ENCODE measurements at regions not wholly inside any gene's neighbourhood (a gene's known extent, or its start where the extent isn't known, plus 50 kb on each side); places are given as distances from the start of the nearest gene placed in this dataset.
A peak's percentile ranks its signal among the peaks of the same experiment; 100 is the strongest.

DNA sequence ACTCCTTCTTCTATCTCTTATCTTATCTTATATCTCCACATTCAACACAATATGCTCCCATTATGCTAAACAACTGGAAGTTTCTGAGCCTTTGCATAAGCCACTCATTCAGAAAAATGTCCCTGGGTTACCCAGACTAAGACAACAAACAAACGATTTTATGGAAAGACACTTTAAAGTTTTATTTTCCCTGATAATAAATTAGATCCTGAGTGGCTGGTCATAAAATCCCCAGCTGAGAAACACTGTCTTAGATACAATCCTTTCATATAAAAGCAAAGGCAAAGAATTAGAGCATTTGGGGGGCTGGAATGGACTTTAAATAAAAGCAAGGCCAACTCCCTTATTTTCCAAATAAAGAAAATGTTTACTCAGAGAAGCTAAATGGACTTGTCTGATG lies 322.3 kb downstream of the GBE1 start:
- DNase-seq: no peak

DNA sequence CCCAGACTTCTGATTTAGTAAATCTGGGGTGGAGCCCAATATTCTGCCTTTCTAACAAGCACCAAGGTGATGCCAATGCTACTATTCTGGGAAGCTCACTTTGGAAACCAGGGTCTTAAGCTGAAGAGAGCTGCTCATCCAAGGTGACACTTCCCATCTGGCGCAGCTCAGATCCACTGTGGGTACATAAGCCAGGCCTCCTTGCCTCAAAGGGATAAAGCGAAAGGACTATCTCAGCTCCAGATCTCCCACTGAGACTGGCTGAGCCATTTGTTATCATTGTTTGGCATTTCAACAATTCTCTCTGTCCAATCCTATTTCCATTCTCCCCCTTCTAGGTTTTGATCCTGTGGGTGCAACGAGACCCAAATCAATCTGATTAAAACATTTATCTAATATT lies 323.8 kb downstream of the GBE1 start:
- DNase-seq: no peak

DNA sequence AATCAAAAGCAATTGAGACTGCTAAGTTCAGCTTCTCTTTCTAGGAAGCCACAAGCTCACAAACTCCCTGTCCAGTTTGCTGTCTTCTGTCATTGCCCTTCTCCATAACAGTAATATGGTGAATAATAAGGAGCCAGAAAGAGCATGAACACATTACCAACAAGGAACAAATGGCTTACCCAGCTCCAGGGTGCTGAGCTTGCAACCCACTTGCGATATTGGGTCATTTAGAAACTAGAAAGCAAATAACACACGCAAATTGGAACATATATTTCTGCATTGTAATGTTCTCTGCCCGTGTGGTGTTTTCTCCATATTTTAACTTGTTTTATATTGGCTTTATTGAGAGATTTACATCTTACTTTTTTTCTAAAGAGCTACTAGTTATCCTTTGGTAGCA lies 325.3 kb downstream of the GBE1 start:
- no peak for DNase-seq

DNA sequence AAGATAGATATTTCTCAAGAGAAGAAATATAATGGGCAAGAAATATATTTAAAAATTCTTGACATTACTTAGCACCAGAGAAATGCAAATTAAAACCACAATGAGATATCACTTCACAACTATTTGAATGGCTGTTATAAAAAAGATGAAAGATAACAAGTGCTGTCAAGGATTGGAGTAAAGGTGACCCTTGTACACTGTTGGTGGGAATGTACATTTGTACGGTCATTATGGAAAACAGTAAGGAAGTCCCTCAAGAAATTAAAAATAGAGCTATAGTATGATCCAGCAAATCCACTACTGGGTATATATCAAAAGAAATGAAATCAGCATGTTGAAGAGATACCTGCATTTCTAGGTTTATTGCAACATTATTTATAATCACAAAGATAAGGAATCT lies 326.4 kb downstream of the GBE1 start:
- no peak for DNase-seq

DNA sequence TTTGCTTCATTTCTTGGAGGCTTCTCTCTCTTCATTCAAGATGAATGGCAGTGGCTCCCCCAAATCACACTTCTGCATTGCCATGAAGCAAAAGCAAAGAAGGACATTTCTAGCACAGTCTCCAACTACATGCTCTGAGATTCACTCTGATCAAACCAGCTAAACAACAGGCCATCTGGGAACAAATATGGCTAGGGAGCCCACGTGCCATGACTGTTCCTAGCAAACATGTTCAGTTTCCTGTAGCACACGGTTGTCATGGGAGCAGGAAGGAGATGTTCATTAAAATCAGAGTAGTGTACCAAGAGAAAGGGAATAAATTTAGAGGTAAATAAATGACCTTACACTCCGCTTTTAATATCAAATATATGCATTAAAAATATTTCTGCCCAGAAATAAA lies 327.3 kb downstream of the GBE1 start:
- no peak for DNase-seq

DNA sequence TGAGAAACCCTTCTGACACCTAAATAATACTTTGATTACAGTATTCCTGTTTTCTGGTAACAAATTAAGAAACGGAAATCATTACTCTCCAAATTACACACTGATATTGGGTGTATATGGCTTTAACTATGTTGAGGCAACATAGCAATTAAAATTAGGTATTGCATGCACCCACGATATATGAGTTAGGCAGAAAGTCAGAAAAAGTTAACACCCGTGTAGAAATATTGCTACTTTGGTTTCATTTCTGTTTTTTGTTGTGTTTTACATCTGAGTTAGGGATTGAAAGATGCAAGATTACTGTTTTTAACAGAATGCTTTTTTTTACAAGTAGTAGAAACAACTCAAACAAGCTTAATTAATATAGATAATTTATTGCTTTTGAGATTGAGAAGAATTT lies 327.8 kb downstream of the GBE1 start:
- no peak for DNase-seq

DNA sequence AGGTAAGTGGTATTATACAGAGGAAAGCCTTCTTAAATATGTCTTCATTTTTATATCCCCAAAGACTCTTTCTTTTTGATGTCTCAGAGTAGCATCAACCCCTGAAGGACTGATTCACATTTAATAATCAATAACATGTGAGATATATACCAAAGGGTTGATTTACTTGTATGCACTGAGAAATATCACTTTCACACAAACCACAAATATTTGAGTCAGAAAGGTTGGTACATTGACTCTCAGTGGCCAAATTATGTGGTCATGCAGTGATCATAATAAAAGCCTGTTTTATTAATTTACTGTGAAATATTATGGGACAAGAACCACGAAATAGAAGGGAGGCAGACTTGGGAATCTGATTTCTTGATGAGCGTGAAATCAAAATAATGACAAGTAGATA lies 329.0 kb downstream of the GBE1 start:
- no peak for DNase-seq

DNA sequence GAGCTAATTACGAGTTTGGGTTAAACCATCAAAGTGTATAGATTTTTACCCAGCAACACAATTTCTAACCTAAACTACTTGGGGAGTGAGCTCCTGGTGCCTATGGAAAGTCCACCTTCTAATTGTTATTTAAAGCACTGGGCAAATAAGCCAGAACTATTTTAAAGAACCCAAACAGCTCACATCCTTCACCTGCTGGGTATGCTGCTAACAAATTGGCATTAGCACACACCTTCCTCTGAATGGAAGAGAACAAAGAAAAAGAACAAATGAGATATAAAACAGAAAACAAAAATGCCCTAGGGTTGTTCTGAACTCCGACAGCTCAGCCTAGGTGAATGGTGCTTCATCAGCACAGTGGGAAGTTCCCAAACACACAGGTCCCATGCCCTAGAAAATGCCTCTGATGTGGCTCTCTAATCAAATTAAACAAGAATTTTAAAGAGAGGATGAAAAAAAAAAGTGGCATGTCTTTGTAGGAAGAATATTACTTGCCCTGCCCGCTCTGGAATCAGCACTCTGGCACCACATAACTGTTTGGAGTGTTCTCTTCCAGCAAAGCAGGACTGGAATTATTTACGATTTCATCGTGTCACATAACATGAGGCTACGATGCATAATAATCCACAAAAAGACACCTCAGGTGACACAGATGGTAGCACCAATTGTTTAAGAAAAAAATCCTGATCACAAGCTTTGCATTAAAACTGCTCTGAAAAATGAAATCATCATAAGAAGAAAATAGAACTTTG lies 334.4 kb downstream of the GBE1 start:
- no peak for DNase-seq

DNA sequence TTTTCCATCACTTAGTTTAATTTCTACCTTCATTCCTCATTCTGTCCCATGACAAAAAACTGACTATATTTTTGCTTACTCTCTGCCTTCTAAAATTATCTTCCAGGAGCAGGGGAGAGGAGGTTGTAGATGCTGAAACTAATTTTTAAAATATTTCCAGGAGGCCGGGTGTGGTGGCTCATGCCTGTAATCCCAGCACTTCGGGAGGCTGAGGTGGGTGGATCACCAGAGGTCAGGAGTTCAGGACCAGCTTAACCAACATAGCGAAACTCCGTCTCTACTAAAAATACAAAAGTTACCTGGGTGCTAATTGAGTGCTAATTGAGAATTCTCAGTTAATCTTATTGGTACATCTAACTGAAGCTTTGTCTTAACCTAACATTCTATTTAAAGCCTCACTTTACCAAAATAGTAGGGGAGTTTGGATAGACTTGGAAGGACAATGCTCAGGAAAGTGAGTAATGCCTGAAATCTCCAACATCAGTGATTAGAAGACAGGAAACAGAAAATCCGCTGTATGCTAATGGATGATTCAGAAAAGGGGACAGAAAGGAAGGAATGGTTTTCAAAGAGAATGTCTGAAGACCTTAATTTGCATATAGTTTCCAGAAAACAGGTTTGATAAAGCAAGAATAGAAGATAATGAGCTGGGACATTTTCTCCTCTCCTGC lies 336.1 kb downstream of the GBE1 start:
- DNase-seq: no peak

DNA sequence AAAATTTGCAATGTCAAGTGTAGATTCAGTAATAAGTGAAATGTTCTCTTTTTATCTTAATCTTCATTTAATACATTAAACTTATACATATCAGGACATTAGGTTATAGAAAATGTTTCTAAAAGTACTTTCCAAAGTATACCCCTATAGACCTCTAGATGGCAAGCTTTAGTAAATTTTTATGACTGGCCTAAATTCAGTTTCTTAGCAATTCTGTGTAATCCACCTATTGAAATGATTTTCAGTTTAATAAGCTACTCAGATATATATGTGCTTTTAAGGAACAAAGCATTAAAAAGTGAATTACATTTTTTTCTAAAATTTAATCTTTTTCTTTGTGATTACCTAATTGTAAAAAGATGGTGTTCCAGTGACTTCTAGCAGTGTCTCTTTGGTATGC lies 342.2 kb downstream of the GBE1 start:
- DNase-seq: no peak

DNA sequence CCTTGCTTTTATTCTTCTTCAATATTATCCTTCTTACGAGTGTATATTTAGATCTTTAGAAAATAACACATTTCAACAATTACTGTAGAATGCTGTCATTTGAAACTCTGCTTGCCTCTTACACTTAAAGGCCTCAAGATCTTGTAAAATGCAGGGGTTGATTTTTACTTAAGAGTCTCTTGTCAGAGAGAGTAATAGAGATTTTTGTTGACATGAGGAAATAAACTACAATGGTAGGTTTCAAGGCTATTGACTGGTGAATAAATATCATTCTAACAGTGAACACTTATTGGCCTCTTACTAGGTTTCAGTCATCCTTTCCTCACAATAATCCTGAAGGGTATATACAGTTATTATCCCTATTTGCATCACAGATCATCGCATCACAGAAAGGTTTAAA lies 344.6 kb downstream of the GBE1 start:
- no peak for DNase-seq

DNA sequence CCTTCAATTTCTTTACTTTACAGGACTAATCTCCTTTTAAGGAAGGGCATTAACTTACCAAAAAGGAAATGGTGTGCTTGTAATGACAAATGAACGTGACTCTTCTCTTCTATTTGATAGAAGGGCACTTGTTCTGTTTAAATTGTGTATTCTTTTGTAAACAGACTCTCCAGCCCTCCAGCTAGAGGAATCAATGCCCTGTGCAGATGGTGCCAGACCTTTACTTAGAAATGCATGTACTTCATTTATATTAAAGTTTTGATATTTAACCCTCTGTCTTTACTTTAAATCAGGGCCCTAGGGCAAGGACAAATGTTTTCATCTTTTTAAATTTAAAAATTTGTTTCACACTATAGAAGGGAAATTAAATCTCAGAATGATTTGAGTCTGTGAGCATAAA lies 355.1 kb downstream of the GBE1 start:
- DNase-seq: no peak

DNA sequence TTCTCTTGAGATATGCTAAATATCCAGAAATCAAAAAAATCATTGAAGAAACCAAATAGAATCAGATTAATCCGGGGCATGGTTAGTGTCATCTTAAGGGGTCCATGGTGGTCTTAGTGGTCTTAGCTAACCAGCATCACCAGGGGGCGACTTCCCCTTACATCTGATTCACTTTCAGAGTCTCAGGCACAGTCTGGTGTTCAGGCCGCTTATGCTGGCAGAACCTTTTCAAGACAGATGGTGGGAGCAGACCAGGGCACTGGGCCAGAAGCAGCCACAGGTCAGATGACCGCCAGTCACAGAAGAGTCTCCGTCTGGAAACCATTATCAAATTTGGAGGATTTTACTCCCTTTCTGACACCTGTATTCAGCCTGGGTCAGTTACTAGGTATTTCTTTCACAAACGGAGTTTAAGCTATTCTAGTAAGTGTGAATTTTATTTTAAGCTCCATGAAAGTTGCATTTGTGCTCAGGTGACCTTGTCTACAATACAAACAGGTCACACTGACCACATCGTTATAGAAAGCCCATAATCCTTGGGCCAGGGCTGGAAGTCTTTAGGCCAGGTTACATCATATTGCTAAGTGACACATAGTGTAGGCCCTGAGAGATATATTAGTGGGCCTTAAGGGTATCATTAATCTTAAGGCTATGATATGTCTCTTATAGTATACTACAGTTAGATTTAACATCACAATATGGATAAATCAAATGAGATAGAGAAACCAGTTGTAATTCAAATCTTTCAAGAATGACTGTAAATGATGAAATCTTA lies 365.5 kb downstream of the GBE1 start:
- DNase-seq: no peak

DNA sequence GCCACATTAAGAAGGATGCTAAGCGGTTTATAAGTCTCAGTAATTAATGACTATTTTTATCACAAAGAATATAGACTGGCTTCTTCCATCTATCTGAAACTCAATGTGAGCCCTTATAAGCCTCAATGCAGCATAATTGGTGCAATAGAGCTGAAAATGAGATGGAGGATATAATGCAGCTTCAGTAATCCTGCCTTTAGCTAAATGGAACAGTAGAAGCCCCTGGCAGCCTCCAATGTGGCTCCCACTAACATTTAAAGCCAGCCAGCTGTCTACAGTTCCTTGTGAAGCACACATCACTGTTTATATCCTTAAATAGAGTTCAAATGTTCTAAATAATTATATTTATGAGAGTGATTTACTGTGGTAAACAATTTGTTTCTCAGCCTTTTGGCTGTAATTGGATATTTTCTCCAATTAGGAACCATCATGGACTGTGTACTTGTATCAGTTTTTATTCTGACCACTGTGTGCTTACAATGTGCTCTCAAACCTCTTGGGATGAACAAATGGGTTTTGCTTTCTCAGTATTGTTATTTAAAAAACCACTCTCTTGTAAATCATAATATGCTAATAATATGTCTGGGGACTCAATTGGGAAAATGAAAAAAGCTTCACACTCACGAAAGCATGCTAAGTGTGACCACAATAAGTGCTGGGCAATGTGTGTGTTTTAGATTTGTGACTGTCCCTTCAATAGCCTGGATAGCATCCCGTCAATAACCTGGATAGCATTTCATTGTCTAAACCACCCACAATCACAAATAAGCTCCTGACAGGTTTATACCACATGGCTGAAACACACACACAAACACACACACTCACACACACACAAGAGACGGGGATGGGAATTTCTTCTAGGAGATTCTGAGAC lies 366.6 kb downstream of the GBE1 start:
- DNase-seq: peak in 1 of 51 donors; percentile 1

DNA sequence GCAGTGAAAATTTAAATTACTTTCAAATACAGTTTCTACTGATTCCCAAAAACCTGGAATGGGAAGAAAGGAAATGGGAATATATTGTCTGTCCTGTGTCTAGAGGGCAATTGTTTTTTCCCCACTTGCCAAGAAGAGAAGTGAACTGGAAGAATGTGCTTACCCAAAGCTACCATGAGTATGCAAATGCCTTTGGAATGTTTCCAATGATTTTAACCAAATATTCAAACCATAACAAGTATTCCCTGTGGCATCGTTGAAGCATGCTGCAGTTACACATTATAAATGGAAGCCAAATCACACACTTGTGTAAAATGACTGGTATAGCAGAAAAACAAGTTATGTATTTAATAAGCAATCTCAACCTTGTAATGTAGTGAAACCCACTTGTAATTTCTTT lies 368.2 kb downstream of the GBE1 start:
- no peak for DNase-seq

DNA sequence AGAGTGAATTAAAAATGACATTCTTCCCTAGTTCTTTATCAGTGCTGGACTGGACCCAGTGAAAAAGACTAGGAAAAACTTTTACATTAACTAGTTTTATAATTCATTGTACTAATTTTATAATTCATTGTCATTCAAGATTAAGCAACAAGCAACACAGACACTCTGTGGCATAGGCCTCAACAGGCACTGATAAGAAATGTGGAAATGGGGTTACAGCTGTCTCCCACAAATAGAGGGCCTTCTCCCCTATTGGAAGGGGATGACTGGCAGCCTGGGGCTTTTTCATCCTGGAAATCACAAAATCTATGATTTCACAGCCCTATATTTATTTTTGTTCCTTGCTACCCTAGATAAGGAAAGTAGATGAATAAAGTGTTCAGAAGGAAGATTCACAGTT lies 370.6 kb downstream of the GBE1 start:
- DNase-seq: no peak

DNA sequence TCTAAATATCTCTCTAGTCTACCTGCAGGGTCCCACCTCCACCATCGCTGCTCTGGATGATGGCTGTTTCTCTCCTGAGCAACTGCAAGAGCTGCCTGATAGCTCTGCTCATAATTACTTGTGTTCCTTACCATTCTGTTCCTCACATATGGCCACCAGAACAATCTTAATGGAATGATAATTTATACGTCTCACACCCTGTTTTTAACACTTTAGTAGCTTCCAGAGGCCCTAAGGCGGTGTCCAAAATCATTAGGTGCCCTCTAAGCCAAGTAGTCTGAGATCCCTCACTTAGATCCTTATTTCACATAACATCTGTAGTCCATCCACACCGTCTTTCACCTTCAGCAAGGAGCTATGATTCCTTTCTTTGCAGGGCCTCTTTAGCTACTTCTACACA lies 373.3 kb downstream of the GBE1 start:
- DNase-seq: no peak

DNA sequence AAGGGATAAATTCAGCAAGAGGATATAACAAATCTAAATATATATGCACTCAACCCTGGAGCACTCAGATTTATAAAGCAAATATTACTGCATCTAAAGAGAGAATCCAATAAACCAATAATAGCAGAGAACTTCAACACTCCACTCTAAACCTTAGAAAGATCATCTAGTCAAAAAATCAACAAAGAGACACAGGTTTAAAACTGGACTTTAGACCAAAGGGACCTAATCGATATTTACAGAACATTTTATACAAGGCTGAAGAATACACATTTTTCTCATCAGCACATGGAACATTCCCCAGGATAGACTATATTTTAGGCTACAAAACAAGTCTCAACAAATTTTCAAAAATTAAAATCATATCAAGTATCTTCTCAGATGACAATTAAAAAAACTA lies 379.0 kb downstream of the GBE1 start:
- no peak for DNase-seq

DNA sequence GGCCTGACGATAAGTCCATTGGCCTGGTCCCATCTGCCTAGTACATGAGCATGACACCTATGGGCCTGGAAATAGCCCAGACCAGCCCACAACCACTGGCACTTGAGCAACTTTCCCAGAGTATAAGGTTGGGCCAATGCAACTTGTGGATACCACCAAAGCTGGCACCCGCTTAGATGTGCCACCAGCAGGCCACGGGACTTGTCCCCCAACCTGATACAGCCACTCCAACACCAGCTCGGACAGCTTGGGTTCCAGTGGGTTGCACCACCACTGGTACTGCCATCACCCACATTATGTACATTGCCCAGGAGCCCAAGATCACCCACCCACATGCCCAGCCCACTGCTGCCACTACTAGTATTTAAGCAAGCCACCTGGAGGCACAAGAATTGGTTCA lies 381.2 kb downstream of the GBE1 start:
- DNase-seq: no peak

DNA sequence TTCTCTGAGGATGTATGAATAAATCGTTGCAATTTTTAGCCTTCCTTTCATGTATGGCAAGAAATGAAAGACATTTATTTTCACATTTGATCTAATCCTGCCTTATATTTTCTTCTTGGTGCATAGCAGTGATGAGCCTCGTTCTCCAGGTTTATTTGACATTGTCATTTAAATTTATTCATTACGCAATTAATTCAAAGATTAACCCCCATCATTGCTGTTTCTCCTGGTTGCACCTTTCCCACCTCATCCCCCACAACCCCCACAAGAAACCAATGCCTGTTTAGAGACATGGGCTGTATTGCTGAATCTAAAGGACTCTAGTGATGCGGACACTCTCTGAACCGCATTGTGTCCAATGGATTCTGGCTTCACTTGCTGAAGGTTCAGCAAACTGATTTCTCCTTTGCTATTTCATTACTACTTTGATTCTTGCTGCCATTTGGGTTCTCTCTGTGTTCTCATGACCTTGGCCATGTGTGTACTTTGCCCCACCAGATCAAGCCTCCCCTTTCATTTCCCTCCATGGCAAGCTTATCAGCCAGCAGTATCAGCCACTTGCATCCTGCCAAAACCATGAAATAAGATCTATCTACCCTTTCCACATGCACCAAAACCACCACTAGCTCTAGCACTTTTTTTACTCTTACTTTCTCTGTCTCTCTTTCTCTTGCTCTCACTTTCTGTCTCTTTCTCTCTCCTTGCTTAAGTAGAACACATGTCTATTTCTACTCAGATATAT lies 382.7 kb downstream of the GBE1 start:
- no peak for DNase-seq

DNA sequence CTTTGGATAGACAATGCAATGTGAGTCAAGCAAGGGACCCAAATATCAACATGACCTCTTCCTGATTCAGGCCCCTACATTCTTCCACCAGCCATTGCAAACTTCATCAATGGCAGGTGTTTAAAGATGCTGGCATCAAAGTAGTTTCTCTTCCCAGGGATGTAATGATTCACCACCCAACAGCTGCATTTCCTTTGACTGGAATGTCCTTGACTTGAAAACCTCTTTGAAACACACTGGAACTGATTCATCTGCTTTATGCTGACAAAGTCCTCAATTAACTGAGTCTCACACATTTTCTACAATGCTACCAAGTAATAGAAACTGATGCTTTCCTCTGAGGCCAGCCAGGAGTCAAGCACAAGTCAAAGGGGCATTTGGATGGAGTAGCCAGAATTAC lies 385.5 kb downstream of the GBE1 start:
- DNase-seq: no peak

Data from hypothalamus (tissue), 51 donors.